ENCODE measurements at regions not wholly inside any gene's neighbourhood (a gene's known extent, or its start where the extent isn't known, plus 50 kb on each side); places are given as distances from the start of the nearest gene placed in this dataset.

- H3K27ac ChIP-seq (ENCODE audit: extremely low read depth, low read depth, low read length): no peak overlapping the region
- ATAC-seq (no peak), DNase-seq (ENCODE audit: extremely low read depth in 1 of 4, low spot score in 3 of 4) (no peak), FAIRE-seq (no peak)
- no peaks in the 10 kb centered on the region for H3K9me3 ChIP-seq (replicated peaks; ENCODE audit: control insufficient read depth, insufficient read depth, low read depth, low read length)
- no peaks in the 10 kb centered on the region for H4K20me1 ChIP-seq (replicated peaks; ENCODE audit: control insufficient read depth, insufficient read depth, low read length)
- H3K4me3 ChIP-seq: no peak overlapping the region
- ChIA-PET POLR2A (no interaction called here), CTCF (ENCODE audit: low intra/inter-chr PET ratio) (no interaction called here)
- under 1% methylated on average over 9 of the region's 9 CpGs for WGBS (ENCODE audit: insufficient coverage, low coverage, missing lambda C conversion rate)
- BruUV-seq (replicated peaks): no TSS peak
- no peak for TF ChIP-seq DIDO1 (tag; IDR thresholded peaks at IDR 0.05; ENCODE audit: low read depth)
- TF ChIP-seq HLTF (IDR thresholded peaks at IDR 0.05): no peak
- TF ChIP-seq XRCC3 (IDR thresholded peaks at IDR 0.05): no peak
- no peak for TF ChIP-seq THRAP3 (IDR thresholded peaks at IDR 0.05; ENCODE audit: borderline replicate concordance)
- no peak for TF ChIP-seq TSHZ1 (CRISPR knock-in tag; IDR thresholded peaks at IDR 0.05)
- H3K4me1 ChIP-seq (replicated peaks in 1 of 2; ENCODE audit: control insufficient read depth in 2 of 2, insufficient read depth in 2 of 2, low read length in 2 of 2): no peaks in the 10 kb centered on the region
- no peak overlapping the region for H3K9ac ChIP-seq (ENCODE audit: insufficient read depth in 1 of 2, low read depth in 2 of 2, low read length in 2 of 2)
- in situ Hi-C loops (cut with MboI) (no loop called here), intact Hi-C loops (cut with micrococcal nuclease) (no loop called here)
- no peaks in the 10 kb centered on the region for H3K27me3 ChIP-seq (ENCODE audit: control insufficient read depth in 2 of 2, insufficient read depth in 2 of 2, low read length in 2 of 2)
- no peak overlapping the region for H3K4me2 ChIP-seq (ENCODE audit: insufficient read depth, low read length)
- no peaks in the 10 kb centered on the region for H3K36me3 ChIP-seq (ENCODE audit: control insufficient read depth, insufficient read depth, low read length)
- no peaks in the 10 kb centered on the region for H3K79me2 ChIP-seq (ENCODE audit: control insufficient read depth, insufficient read depth, low read length)
- H3K9me1 ChIP-seq (ENCODE audit: control insufficient read depth, insufficient read depth, low read length): no peaks in the 10 kb centered on the region
- H2AFZ ChIP-seq (ENCODE audit: low read depth, low read length): no peak overlapping the region
Observed at GRCh38 chr2:198692907-198693510, 764.7 kb downstream of the SATB2 start.
